GM19438 (cell line): ENCODE measurements at regions not wholly inside any gene's neighbourhood (a gene's known extent, or its start where the extent isn't known, plus 50 kb on each side); places are given as distances from the start of the nearest gene placed in this dataset.
"Not testable (repeated sequence)": the region's sequence is repeated elsewhere in the genome, so short reads cannot be mapped to it uniquely, and the experiment has no call there.

Source experiments
- ATAC-seq: cut with Tn5 transposase; IDR thresholded peaks from one replicate; pipeline ENCODE4 v1.9.1; 2021; ENCODE audit warnings: low read depth; ENCODE audit not compliant: unreplicated experiment

DNA sequence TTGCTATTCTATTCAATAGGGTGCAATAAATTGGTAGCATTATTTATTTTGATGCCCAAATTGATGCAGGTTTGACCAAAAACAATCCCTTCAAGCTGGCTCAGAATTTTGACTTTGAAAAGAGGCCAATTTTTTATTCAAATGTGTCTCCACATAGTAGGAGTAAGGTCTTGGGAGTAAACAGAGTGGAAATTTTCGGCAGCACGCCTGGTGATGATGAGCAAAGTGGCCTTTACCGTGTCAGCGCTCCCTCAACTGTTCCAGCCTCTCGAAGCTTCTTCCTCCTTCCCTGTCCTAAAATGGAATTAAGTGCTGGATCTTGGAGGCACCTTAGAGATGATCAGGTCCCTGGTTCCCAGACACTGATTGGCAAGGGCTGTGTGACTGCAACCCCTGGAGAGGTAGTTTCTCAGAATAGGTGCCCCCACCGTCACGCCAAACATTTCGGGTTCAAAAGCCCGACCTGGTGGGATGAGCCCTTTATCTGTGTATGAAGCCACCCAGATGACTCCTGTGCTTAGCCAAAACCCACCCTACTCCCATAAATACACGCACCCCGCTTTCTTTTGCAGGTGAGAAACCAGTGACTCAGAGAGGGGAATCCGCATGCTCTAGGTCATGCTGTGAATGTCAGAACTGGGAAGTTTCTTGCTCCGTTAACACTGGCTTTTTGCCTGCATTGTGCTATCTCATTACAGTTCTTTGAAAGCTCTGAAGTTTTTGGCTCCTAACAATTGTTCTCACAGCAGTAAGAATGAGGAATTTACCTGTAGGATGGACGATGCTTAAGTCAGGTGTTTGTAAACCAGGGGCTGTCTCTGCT, 89.1 kb downstream of the CRYGS start:
- no peak for ATAC-seq

DNA sequence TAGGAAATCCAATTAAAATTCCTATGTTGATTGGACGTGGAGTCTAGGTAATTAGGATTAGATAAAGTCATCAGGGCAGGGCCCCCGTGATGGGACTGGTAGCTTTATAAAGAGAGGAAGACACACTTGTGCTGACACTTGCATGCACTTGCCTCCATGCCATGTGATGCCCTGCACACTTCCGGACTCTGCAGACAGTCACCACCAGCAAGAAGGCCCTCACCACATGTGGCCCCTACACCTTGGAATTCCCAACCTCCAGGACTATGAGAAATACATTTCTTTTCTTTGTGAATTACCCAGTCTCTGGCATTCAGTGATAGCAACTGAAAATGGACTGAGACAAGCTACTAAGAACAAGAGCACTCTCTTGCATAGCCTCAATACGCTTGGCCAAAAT, 90.6 kb downstream of the CRYGS start:
- ATAC-seq, result no peak

- no peak for ATAC-seq
Measured at GRCh38 chr3:186452517-186452916, 90.5 kb upstream of the DGKG start.

GRCh38 chr3:186451371-186451770, 89.3 kb upstream of the DGKG start:
- no peak for ATAC-seq

GRCh38 chr3:186444974-186445373, 82.9 kb upstream of the DGKG start:
- no peak for ATAC-seq

- ATAC-seq, result no peak
Measured at GRCh38 chr3:186444288-186444687, 82.3 kb upstream of the DGKG start.

GRCh38 chr3:186442979-186443378, 80.9 kb upstream of the DGKG start:
- ATAC-seq, result not testable (repeated sequence)

GRCh38 chr3:186442162-186442561, 80.1 kb upstream of the DGKG start:
- no peak for ATAC-seq

- no peak for ATAC-seq
Measured at GRCh38 chr3:186440891-186441290, 78.9 kb upstream of the DGKG start.

GRCh38 chr3:186439725-186440124, 77.7 kb upstream of the DGKG start:
- ATAC-seq, result no peak

GRCh38 chr3:186435332-186435731, 73.3 kb upstream of the DGKG start:
- ATAC-seq, result not testable (repeated sequence)

DNA sequence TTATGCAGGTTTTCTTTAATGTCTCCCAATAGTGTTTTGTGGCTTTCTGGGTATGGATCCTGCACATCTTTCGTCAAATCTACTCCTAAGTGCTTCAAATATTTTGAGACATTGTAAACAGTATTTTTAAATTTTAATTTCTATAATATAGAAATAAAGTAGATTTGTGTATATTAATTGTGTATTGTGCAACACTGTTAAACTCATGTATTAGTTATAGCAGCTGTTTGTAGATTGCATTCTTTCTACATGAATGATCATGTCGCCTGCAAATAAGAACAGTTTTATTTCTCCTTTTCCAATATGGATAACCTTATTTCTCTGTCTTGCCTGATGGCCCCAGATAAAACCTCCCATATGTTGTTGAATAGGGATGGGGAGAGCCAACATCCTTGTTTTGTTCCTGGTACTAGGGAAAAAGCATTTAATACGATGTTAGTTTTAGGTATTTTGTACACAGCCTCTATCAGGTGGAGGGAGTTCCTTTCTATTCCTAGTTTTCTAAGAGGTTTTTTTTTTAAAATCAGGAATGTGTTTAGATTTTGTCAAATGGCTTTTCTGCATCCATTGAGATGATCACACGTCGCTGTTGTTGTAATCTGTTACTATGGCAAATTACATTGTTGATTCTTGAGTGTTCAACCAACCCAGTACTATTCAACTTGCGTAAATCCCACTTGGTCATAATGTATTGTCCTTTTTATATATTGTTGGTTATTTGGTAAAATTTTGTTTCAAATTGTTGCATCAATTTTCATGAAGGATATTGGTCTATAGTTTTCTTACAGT, 71.1 kb upstream of the DGKG start:
- ATAC-seq, result no peak

GRCh38 chr3:186432189-186432588, 70.2 kb upstream of the DGKG start:
- ATAC-seq, result no peak

DNA sequence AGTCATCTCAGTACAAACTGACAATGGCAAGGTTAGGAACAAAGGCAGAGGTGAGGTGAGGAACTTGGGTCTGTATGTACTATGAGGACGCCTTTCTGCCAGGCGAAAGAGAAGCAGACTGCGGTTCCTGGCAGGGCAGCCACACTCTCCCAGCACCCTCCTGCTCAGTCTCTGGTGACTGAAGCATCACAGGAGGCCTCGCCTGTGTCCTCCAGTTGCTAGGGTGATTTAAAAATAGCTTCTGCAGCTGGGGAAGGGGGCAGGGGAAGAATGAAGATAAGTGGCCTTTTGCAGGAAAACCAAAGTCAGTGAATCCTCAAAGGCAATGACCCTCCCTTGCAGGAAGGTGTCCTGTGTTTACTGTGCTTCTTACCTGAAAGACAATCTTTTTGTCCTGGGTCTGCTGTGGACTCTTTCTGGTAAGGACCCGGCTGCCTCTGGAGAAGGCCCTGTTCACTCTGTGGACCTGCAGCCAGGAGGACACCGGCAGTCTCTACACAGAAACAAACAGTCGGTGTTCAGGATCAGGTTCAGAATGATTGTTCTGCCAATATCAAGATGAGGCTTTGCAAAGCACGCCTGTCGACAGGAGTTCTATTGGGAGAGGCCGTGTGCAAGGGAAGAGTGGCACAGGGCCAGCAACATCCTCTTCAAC, 65.7 kb upstream of the DGKG start:
- no peak for ATAC-seq

DNA sequence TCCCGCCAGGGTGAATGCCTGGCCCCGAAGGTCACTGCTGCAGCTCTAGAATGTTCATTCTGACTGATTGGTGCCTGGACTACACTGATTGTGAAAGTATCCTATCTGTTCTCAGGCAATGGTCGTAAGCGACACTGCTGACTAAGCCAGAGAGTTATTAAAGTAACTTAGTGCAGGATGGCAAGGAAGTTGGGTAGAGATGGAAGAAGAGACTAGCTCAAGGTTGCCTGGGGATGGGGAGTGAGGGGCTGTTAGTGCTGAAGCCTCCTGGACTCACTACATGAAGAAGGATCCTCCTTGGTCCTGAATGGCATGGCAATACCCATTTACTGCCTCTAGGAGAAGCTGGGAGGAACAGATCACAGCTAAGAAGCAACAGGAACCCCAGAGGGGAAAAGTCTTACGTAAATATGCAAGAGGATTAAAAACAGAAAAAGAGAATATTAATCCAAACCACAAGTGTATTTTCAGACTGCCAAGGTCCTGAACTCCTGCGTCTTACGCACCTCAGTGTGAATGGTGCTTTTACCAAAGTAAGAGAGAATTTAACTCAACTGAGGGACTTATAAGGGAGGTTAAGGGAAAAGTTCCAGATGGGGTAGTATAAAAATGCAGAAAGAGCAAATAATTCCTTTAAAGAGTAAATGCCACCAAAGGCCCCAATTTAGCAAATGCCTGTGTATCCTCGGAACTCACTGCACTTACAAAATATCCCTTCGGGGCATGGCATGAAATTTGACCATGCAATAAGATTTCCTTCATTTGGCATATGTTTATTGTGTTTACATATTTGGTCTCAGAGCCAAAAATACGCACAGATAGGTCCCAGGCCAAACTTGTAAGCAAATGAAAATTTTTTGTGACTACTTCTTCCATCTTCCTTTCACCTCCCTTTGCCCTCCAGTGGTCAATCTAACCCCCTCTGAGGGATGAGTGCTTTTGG, 64.0 kb upstream of the DGKG start:
- ATAC-seq, result no peak

DNA sequence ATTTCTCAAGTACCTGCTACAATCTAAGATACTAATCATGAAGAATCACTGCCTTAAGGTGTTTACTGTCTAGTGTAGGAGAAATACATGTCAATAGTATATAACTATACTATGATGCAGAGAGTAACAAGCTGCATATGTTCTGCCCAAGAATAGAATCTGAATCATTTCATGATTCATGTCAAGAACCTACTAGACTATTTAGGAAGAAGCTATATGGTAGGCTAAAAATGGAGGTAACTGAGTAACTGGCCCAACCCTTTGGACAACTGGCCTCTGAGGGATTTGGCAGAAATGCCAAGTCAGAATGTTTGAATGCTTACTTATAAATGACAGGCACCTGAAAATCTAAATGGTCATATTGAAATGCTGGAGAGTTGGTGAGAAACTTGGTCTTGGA, 59.9 kb upstream of the DGKG start:
- no peak for ATAC-seq

- no peak for ATAC-seq
Measured at GRCh38 chr3:186418671-186419145, 56.7 kb upstream of the DGKG start.

DNA sequence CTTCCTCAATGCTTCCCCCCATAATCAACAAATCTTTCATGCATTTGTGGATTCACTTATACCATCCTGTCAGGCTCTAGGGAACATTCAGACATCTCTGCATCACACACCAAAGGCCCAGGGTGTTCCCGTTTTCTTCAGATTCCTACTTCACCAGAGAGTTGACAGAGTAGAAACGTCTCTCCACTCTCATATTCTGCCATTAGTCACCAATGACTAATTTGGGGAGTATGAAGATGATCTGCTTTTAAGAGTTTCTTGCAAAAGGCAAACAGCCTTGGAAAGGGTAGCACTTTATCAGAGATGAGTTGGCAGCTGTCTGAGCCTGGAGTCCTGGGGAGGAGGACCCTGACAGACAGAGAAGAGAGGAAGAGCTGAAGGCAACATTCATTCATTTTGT, 55.8 kb upstream of the DGKG start:
- no peak for ATAC-seq

- ATAC-seq, result no peak
Measured at GRCh38 chr3:186414735-186415419, 52.8 kb upstream of the DGKG start.
